NCI-H1694 treated with DMSO at 0.1 percent for 48 hours (cell line): ENCODE measurements at regions not wholly inside any gene's neighbourhood (a gene's known extent, or its start where the extent isn't known, plus 50 kb on each side); places are given as distances from the start of the nearest gene placed in this dataset.

ENCODE experiments used
- DNase-seq: peaks from one replicate; lab custom pipeline; 2025; lab: John Stamatoyannopoulos, UW

GRCh38 chr12:123077298-123078119 lies 73.4 kb downstream of the PITPNM2 start:
- peak; percentile 35 for DNase-seq

GRCh38 chr12:123076604-123077297 lies 74.1 kb downstream of the PITPNM2 start:
- DNase-seq, result no peak

GRCh38 chr12:123075646-123076171 lies 75.2 kb downstream of the PITPNM2 start:
- peak; percentile 53 for DNase-seq

GRCh38 chr12:123075087-123075645 lies 75.7 kb downstream of the PITPNM2 start:
- peak; percentile 60 for DNase-seq

- no peak for DNase-seq
Measured at GRCh38 chr12:123073962-123074801, 76.7 kb downstream of the PITPNM2 start.

- DNase-seq, result no peak
Measured at GRCh38 chr12:123073292-123073691, 77.6 kb downstream of the PITPNM2 start.

GRCh38 chr12:123071857-123072256 lies 79.0 kb downstream of the PITPNM2 start:
- peak; percentile 34 for DNase-seq

GRCh38 chr12:123071099-123071800 lies 79.6 kb downstream of the PITPNM2 start:
- DNase-seq, result no peak

- DNase-seq, result no peak
Measured at GRCh38 chr12:123070267-123071081, 80.4 kb downstream of the PITPNM2 start.

GRCh38 chr12:123069436-123070266 lies 81.2 kb downstream of the PITPNM2 start:
- DNase-seq, result no peak

GRCh38 chr12:123067654-123068053 lies 83.2 kb downstream of the PITPNM2 start:
- no peak for DNase-seq

GRCh38 chr12:123066384-123066710 lies 84.5 kb downstream of the PITPNM2 start:
- DNase-seq, result no peak

GRCh38 chr12:123065676-123066383 lies 85.1 kb downstream of the PITPNM2 start:
- DNase-seq, result no peak

GRCh38 chr12:123064885-123065619 lies 84.6 kb downstream of the ARL6IP4 start:
- DNase-seq, result no peak

- DNase-seq, result no peak
Measured at GRCh38 chr12:123064366-123064765, 83.9 kb downstream of the ARL6IP4 start.

GRCh38 chr12:123063535-123063934 lies 83.1 kb downstream of the ARL6IP4 start:
- DNase-seq, result peak; percentile 64

GRCh38 chr12:123062681-123063486 lies 82.4 kb downstream of the ARL6IP4 start:
- no peak for DNase-seq
